ENCODE measurements at regions not wholly inside any gene's neighbourhood (a gene's known extent, or its start where the extent isn't known, plus 50 kb on each side); places are given as distances from the start of the nearest gene placed in this dataset.

- TF ChIP-seq POLR2A (IDR thresholded peaks at IDR 0.05; ENCODE audit: extremely low read depth, insufficient read length), result no peak
- TF ChIP-seq, protein P1, sequence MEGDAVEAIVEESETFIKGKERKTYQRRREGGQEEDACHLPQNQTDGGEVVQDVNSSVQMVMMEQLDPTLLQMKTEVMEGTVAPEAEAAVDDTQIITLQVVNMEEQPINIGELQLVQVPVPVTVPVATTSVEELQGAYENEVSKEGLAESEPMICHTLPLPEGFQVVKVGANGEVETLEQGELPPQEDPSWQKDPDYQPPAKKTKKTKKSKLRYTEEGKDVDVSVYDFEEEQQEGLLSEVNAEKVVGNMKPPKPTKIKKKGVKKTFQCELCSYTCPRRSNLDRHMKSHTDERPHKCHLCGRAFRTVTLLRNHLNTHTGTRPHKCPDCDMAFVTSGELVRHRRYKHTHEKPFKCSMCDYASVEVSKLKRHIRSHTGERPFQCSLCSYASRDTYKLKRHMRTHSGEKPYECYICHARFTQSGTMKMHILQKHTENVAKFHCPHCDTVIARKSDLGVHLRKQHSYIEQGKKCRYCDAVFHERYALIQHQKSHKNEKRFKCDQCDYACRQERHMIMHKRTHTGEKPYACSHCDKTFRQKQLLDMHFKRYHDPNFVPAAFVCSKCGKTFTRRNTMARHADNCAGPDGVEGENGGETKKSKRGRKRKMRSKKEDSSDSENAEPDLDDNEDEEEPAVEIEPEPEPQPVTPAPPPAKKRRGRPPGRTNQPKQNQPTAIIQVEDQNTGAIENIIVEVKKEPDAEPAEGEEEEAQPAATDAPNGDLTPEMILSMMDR (IDR thresholded peaks at IDR 0.05; ENCODE audit: low read depth, low read length), result no peak
Observed at GRCh38 chr5:17149786-17150185, 67.6 kb upstream of the BASP1 start.

Data from NB4 (cell line).